Neural crest cell (in vitro differentiated cells): ENCODE measurements at regions not wholly inside any gene's neighbourhood (a gene's known extent, or its start where the extent isn't known, plus 50 kb on each side); places are given as distances from the start of the nearest gene placed in this dataset.
"Not testable (repeated sequence)": the region's sequence is repeated elsewhere in the genome, so short reads cannot be mapped to it uniquely, and the experiment has no call there.

Source experiments
- DNase-seq: peaks from one replicate; pipeline ENCODE4 v3.0.0; 2021; ENCODE audit warnings: low read depth, mixed read lengths, low spot score
- H3K27ac Mint-ChIP-seq: one replicate; pipeline ENCODE4 v1.8.0; 2021; ENCODE audit warnings: mild to moderate bottlenecking, mixed read lengths; ENCODE audit not compliant: unreplicated experiment
- H3K27me3 Mint-ChIP-seq: 2 replicates; pipeline ENCODE4 v1.8.0; 2021; ENCODE audit warnings: low read depth, mild to moderate bottlenecking, mixed read lengths
- H3K36me3 Mint-ChIP-seq: 2 replicates; pipeline ENCODE4 v1.8.0; 2021; ENCODE audit warnings: low read depth, mild to moderate bottlenecking, mixed read lengths
- H3K4me1 Mint-ChIP-seq: 2 replicates; pipeline ENCODE4 v1.8.0; 2021; ENCODE audit warnings: mixed read lengths
- H3K4me3 Mint-ChIP-seq: one replicate; pipeline ENCODE4 v1.8.0; 2021; ENCODE audit warnings: mild to moderate bottlenecking, mixed read lengths
- H3K9me3 Mint-ChIP-seq: 2 replicates; pipeline ENCODE4 v1.8.0; 2021; ENCODE audit warnings: mixed read lengths

- H3K9me3 Mint-ChIP-seq, H3K4me1 Mint-ChIP-seq, DNase-seq, H3K27me3 Mint-ChIP-seq, H3K4me3 Mint-ChIP-seq, H3K27ac Mint-ChIP-seq, H3K36me3 Mint-ChIP-seq: not testable (repeated sequence)
Observed at GRCh38 chr15:20101281-20101680, 440.3 kb downstream of the GOLGA6L6 start.

GRCh38 chr15:20100604-20101270 is 440.9 kb downstream of the GOLGA6L6 start:
- not testable (repeated sequence) for H3K9me3 Mint-ChIP-seq, DNase-seq, H3K27me3 Mint-ChIP-seq, H3K4me1 Mint-ChIP-seq, H3K27ac Mint-ChIP-seq, H3K36me3 Mint-ChIP-seq, H3K4me3 Mint-ChIP-seq

- not testable (repeated sequence) for H3K9me3 Mint-ChIP-seq
Observed at GRCh38 chr15:20095699-20096303, 445.8 kb downstream of the GOLGA6L6 start.

GRCh38 chr15:20089541-20089940 is 452.1 kb downstream of the GOLGA6L6 start:
- H3K27me3 Mint-ChIP-seq, H3K4me3 Mint-ChIP-seq: not testable (repeated sequence)

More at GRCh38 chr15:20095699-20096303, 445.8 kb downstream of the GOLGA6L6 start:
- not testable (repeated sequence) for H3K36me3 Mint-ChIP-seq, H3K27me3 Mint-ChIP-seq, H3K27ac Mint-ChIP-seq, DNase-seq, H3K4me3 Mint-ChIP-seq, H3K4me1 Mint-ChIP-seq

GRCh38 chr15:20084026-20084425 is 457.6 kb downstream of the GOLGA6L6 start:
- not testable (repeated sequence) for H3K27ac Mint-ChIP-seq, H3K27me3 Mint-ChIP-seq, H3K4me1 Mint-ChIP-seq, H3K36me3 Mint-ChIP-seq, H3K9me3 Mint-ChIP-seq, DNase-seq, H3K4me3 Mint-ChIP-seq

More at GRCh38 chr15:20089541-20089940, 452.1 kb downstream of the GOLGA6L6 start:
- H3K27ac Mint-ChIP-seq, DNase-seq, H3K4me1 Mint-ChIP-seq, H3K9me3 Mint-ChIP-seq, H3K36me3 Mint-ChIP-seq: not testable (repeated sequence)

- not testable (repeated sequence) for H3K4me1 Mint-ChIP-seq, H3K9me3 Mint-ChIP-seq, H3K27ac Mint-ChIP-seq, DNase-seq, H3K27me3 Mint-ChIP-seq, H3K4me3 Mint-ChIP-seq, H3K36me3 Mint-ChIP-seq
Observed at GRCh38 chr15:20074082-20074481, 467.5 kb downstream of the GOLGA6L6 start.

GRCh38 chr15:20069043-20069442 is 472.6 kb downstream of the GOLGA6L6 start:
- not testable (repeated sequence) for H3K9me3 Mint-ChIP-seq, DNase-seq, H3K36me3 Mint-ChIP-seq, H3K4me3 Mint-ChIP-seq, H3K27ac Mint-ChIP-seq, H3K27me3 Mint-ChIP-seq, H3K4me1 Mint-ChIP-seq

GRCh38 chr15:20066173-20066572 is 475.4 kb downstream of the GOLGA6L6 start:
- H3K4me1 Mint-ChIP-seq, DNase-seq, H3K9me3 Mint-ChIP-seq, H3K27me3 Mint-ChIP-seq, H3K4me3 Mint-ChIP-seq, H3K27ac Mint-ChIP-seq, H3K36me3 Mint-ChIP-seq: not testable (repeated sequence)

- not testable (repeated sequence) for H3K27me3 Mint-ChIP-seq, H3K4me3 Mint-ChIP-seq, H3K27ac Mint-ChIP-seq, H3K9me3 Mint-ChIP-seq, H3K4me1 Mint-ChIP-seq, H3K36me3 Mint-ChIP-seq, DNase-seq
Observed at GRCh38 chr15:20065508-20065907, 476.1 kb downstream of the GOLGA6L6 start.

- not testable (repeated sequence) for H3K27ac Mint-ChIP-seq, H3K4me3 Mint-ChIP-seq, H3K9me3 Mint-ChIP-seq, H3K27me3 Mint-ChIP-seq, DNase-seq, H3K4me1 Mint-ChIP-seq, H3K36me3 Mint-ChIP-seq
Observed at GRCh38 chr15:20063167-20063566, 478.4 kb downstream of the GOLGA6L6 start.

GRCh38 chr15:20060838-20061237 is 480.8 kb downstream of the GOLGA6L6 start:
- H3K4me3 Mint-ChIP-seq, H3K27ac Mint-ChIP-seq, H3K36me3 Mint-ChIP-seq, DNase-seq, H3K27me3 Mint-ChIP-seq, H3K4me1 Mint-ChIP-seq, H3K9me3 Mint-ChIP-seq: not testable (repeated sequence)

GRCh38 chr15:20056871-20057270 is 484.7 kb downstream of the GOLGA6L6 start:
- DNase-seq, H3K9me3 Mint-ChIP-seq, H3K4me3 Mint-ChIP-seq, H3K4me1 Mint-ChIP-seq, H3K27ac Mint-ChIP-seq, H3K36me3 Mint-ChIP-seq, H3K27me3 Mint-ChIP-seq: not testable (repeated sequence)

GRCh38 chr15:20055921-20056320 is 485.7 kb downstream of the GOLGA6L6 start:
- not testable (repeated sequence) for H3K36me3 Mint-ChIP-seq, H3K27ac Mint-ChIP-seq, H3K9me3 Mint-ChIP-seq, DNase-seq, H3K27me3 Mint-ChIP-seq, H3K4me1 Mint-ChIP-seq, H3K4me3 Mint-ChIP-seq

- H3K4me1 Mint-ChIP-seq, result not testable (repeated sequence)
Observed at GRCh38 chr15:20048189-20048588, 493.4 kb downstream of the GOLGA6L6 start.

More at GRCh38 chr15:20048189-20048588, 493.4 kb downstream of the GOLGA6L6 start:
- not testable (repeated sequence) for H3K4me3 Mint-ChIP-seq, H3K36me3 Mint-ChIP-seq, H3K27me3 Mint-ChIP-seq, DNase-seq, H3K27ac Mint-ChIP-seq, H3K9me3 Mint-ChIP-seq
